HL-60/S4 treated with retinoic acid at 250 ng/mL for 4 days and 3 days (cell line): ENCODE measurements at regions not wholly inside any gene's neighbourhood (a gene's known extent, or its start where the extent isn't known, plus 50 kb on each side); places are given as distances from the start of the nearest gene placed in this dataset.

Experiments
- in situ Hi-C: fragments of 300-500 bp; cut with MboI; formaldehyde crosslinking; loops from 2 replicates; pipeline ENCODE4 v1.7.0; 2022; ENCODE audit warnings: low sequenced_read_pairs

DNA sequence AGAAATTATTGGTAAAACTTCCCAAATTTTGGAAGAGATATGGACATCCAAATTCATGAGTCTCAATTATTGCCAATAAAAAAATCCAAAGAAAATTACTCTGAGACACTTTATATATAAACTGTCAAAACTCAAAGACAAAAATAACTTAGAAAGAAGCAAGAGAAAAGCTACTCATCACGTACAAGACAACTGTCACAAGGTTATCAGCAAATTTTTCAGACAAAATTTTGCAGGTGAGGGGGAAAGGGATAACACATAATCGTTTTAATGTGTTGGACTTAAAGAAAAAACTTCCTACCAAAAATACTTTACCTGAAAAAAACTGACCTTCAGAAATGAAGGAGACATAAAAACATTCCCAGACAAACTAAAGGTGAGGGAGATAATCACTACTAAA lies 272.5 kb downstream of the THBS2 start:
- in situ Hi-C loops: no loop called here

DNA sequence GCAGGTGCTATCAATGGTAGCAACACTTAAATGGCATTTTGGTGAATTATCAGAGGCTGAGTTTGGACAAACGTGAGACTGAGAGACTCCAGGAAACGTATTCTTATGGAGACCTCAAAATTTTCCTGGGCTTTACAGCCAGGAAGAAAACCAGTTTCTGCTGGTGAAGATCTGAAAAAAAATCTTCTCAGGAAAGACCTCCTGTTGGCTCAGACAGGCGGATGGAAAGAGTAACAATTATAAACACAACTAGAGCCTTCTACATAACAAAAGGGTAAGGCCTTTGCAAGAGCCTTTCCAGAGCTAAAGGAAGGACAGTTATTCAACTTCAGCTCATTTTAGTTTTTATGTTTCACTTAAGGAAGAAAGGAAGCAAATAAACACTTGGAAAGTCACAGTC lies 274.4 kb downstream of the THBS2 start:
- in situ Hi-C loops: no loop called here

DNA sequence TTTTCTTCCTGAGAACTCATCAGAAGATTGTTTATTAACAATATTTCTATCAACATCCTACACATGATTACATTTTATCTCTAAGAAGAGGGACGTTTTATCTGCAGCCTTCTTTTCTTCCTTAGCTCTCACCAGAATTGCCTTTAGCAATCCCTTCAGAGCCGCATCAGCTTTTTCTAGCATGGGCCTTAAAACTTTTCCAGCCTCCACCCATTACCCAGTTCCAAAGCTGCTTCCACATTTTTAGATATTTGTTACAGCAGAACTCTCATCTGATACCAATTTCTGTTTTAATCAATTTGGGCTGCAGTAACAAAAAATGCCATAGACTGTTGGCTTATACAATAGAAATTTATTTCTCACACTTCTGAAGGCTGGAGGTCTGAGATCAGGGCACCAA lies 281.5 kb downstream of the THBS2 start:
- in situ Hi-C loops: no loop called here

DNA sequence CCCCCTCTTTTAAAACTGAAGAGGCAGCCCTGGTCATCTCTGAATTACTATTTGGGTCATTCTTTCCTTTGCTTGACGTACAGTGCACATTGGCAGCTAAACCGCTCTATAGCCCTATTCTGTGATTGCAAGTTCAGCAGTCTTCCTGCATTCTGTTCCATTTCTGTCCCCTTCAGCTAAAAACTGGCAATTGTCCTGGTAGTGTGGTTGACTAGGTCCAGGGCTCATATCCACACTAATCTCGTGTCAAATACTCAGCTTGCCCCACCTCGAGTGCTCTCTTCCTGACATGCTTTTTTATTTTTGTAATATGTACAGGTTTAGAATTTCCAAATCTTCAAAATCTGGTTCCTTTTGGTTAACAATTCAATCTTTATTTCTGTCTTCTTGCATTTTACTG lies 282.1 kb downstream of the THBS2 start:
- in situ Hi-C loops: no loop called here

DNA sequence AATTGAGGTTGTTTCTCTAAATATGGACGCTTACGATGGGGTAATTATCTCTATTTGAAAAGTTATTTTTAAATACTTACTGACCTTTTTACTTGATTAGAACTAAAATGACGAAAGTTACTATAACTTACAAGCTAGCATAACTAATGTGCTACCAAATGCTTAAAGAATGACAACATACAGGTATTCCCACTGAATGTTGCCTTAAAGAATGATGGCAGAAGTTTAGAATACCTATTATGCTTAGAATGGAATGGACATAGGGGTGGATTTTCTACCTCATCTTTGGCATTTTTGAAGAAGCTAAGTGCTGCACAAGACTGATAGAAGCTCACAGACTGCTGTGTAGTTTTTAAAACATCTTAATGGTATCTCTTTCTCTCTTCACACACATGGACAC lies 284.8 kb downstream of the THBS2 start:
- in situ Hi-C loops: no loop called here

DNA sequence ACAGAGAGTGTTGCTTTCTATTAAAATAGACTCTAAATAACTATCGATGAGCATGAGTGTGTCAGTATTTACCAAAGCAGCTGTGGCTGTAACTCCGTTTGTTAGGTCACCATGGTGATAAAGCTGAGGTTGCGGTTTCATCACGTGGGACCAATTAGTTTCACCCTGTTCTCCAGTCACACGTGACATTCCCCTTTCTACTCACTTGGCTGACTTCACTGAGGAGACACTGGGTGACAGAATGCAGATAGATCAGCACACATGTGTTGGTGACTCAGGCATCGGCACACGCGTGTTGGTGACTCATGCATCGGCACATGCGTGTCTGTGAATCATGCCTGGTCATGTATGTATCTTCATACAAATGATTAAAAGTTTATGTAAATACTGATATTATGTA lies 285.4 kb downstream of the THBS2 start:
- in situ Hi-C loops: no loop called here

DNA sequence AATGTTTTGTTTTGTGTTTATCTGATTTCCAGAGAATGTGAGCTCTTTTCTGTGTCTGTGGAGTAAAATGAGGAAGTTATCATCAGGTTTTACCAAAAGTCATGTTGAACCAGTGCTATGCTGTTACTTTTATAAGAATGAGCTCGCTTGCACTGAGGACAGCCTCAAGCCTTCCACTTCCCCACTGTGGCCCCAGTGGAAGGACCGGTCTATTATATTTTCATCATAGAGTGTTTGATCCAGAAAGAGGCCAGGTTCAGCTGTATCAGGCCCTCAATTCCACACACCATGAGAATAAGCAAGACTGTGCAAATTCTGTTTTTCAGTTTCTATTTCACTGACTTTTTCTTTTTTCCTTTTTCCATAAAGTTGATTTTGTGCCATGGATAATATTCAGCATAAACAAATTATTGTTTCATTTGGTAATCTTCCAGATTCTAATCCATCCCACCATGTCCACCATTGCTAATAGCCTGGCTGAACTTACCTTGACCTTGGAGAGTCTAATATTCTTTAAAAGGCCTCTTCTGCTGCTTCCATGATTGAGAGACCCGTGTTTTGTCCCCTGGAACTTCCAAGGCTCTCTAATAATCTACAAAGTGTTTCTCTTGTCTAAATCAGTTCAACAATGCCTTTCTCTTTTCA lies 286.2 kb downstream of the THBS2 start:
- in situ Hi-C loops: no loop called here

DNA sequence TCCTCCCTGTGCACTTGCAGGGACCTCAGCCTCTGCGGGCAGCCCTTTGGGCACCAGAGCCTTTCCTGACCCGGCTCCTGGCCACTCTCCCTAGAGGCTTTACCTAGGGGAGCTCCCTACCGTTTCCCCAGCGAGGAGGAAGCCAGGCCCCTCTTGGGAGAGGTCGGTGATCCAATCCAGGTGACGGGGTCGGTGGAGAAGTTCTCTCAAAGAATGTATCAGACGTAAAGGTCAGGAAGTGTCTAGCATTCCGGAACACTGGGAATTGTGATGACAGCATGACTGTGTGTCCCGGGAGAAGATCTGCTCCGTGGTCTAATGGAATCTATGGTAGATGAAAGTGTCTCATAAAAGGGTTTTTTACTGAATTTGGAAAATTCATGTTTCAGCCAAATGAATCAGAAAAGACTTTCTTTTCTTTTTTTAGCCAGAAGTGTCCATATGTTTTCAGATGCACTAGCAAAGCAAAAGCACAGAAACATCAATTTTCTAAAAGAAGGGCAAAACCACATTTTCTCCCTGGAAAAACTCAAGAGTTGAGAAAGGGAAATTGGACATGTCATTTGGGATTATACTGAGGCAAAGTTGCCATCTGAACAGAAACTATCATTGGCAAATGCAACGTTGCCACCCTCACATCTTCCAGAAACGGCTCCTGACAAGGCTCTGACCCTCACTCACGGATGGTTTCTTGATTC lies 289.4 kb downstream of the THBS2 start:
- in situ Hi-C loops: no loop called here

DNA sequence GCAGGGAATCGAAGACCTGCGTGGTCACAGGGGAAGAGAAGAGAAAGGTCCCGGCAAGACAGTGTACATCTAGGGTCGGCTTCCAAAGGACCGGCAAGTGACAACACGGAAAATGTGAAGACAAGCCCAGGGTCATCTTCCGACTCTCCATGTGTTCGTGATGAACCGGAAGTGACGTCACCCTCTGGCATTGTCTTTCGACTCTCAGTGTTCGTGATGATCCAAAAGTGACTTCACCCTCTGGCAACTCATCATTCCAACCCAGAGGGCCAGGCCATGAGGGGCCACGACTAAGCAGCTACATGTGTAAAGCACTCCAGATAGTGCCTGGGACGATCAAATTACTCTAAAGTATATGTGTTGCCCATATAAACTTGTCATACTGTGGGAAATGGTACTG lies 290.8 kb downstream of the THBS2 start:
- in situ Hi-C loops: no loop called here

DNA sequence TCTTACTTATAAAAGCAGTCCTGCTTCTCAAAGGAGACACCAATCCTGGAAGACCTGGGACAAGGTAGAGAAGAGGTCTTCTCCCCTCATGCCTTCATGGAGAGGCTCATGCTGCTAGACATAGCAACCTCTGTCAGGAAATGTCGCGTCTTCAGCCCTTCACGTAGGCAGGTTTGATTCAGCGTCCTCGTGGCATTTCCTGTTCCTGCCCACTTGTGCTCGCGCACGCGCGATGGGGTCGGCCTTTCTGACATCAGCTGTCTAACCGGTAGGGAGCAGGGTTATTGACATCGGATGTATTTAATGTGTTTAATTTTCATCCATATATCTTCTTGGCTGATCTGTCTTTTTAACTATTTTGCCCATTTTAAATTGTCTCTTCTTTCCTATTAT lies 292.4 kb downstream of the THBS2 start:
- in situ Hi-C loops: no loop called here

DNA sequence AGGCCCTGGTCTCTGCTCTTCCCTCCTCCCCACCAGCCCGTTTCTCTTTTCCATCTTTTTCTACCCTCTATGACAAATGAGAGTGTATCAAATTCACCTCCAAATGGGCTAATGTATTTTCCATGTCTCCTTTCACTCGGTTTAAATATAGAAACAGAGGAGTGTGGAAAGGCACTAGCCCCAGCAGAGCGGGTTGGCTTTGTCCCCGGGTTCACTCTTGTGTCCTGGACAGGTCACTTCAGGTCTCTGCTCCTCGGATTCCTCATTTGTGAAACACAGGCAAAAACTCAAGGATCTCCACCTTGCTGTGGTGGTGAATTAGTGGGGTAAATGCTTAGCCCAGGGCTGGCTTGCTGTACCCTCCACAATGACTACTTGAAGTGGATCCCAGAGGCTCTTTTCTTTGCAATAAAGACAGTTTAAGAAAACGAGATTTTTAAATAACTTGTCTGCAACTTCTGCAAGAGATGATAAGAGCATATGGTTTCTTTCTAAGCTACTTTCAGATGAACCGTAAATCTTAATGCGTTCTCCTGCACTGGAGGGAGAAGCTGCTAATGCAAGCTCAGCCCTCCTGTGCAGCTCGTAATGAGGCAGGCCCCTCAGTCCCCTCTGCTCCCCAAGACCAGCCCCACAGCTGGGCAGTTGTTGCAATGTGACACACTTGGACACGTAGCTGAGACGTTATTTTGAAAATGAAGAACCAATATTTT lies 292.9 kb downstream of the THBS2 start:
- in situ Hi-C loops: no loop called here

DNA sequence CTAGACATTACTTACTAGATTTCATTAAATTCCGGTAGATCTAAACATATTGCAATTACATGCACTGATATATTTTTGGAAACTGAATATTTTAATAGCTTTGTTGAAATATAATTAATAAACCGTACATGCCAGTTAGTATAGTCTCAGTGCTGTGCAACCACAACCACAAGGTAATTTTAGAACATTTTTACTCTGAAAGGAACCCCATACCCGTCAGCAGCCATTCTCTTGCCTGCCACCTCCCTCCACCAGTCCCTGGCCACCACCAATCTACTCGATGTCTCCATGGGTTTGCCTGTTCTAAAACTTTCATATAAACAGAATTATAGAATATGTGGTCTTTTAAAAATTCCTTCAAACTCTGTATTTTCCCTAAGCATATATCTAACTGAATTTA lies 293.9 kb downstream of the THBS2 start:
- in situ Hi-C loops: no loop called here

DNA sequence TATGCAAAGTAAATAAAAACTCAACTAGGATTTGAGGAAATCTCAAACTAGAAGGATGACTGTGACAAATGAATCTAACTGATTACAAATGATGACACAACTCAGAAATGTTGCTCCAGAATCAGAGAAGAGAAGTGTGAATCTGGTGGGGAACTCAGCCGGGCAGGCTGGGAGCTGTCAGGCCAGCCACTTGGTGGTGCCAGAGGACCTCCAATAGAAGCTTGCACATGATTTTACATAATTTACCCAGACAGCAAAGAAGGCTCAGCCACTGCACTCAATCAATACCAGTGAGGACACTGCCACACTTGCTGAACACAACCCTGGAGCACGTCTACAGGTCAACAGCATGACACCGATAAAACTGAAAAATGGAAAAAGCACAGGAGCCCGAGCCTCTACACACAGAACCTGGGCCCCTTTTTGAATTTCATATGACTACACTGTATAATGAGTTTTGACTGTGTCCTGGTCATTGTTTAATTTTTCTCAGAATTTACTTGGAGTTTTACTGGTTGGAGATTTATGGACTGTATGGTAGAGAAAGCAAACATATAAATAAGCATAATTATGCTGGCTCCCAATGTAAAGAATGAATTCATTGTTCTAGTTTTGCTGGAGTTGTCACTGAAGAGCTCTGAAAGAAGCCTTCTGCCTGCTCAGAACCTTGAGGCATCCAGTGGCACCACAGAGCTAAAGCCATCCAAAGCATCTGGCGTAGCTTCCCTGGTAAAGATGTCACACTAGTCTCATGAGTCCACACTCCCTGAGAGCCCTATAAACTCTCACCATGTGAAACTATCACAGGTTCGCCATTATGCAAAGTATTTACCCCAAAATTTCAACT lies 296.5 kb downstream of the THBS2 start:
- in situ Hi-C loops: no loop called here

DNA sequence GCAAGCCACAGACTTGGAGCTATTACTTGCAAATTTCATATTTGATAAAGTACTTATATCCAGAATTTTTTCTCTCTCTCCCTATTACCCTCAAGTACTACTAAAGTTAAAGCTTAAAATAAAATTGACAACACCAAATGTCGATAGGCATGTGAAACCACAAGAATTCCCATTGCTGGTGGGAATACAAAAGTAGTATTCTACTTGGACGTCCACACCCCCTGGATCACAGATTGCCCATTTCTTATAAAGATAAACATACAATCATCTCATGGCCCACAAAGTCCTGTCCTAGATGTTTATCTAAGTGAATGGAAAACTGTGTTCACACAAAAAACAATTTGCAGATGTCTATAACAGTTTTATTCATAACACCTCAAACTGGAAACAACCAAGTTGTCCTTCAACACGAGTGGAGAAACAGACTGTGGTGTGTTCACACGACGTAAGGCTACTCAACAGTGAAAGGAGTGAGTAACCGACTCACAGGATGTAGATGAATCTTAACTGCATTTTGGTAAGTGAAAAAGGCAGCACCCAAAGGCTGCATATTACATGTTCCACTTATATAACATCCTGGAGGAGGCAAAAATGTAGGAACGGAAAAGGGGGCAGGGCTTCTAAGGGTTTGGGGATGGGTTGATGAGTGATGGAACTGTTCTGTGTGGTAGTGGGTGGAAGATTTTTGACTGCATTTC lies 297.4 kb downstream of the THBS2 start:
- in situ Hi-C loops: no loop called here

DNA sequence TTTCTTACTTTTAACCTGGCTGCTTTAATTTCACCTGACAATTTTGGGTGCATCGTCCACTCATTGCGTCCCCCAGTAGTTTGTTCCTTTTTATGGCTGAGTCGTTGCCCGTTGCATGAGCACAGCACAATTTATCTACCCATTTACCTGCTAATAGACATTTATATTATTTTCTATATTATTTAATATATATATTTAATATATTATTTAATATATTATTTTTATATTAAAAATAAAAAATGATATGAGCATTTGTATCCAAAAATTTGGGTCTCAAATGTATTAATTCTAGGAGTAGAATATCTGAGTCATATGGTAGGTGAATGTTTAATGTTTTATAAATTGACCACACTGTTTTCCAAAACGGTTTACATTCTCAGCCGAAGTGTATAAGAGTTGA lies 300.2 kb downstream of the THBS2 start:
- in situ Hi-C loops: no loop called here

DNA sequence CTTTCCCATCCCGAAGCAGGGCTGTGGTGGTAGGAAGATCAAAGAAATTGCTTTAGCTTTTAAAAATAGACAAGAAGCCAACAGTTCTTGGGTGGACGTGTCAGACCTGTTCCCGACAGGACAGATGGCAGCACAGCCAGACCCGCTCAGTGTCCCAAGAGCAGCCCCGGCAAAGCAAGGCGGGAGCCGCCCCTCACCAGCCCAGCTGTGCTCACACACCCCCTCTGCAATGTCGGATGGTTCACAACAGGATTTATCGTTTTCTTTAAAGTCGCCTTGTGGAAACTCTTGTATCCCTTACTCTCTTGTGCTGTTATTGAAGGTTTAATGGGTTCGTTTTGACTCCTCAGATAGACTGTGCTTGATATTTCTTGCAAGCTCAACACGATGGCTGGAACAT lies 302.4 kb downstream of the THBS2 start:
- in situ Hi-C loops: no loop called here

DNA sequence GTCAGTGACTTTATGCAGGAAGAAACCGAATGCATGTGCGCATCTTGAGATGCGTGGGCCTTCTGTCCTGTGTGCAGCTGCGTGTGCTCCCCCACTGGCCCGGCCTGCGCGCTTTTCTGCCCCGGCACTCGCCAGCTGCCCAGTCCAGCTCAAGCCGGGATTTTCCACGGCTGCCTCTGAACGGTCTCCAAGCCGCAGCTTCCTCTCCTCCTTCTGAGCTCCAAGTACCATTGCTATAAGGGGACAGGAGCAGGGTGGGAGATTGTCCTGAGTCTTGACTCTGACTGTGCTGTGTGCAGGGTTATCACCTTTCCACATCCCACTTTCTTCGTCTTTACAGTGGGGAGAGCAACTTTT lies 302.8 kb downstream of the THBS2 start:
- in situ Hi-C loops: no loop called here

DNA sequence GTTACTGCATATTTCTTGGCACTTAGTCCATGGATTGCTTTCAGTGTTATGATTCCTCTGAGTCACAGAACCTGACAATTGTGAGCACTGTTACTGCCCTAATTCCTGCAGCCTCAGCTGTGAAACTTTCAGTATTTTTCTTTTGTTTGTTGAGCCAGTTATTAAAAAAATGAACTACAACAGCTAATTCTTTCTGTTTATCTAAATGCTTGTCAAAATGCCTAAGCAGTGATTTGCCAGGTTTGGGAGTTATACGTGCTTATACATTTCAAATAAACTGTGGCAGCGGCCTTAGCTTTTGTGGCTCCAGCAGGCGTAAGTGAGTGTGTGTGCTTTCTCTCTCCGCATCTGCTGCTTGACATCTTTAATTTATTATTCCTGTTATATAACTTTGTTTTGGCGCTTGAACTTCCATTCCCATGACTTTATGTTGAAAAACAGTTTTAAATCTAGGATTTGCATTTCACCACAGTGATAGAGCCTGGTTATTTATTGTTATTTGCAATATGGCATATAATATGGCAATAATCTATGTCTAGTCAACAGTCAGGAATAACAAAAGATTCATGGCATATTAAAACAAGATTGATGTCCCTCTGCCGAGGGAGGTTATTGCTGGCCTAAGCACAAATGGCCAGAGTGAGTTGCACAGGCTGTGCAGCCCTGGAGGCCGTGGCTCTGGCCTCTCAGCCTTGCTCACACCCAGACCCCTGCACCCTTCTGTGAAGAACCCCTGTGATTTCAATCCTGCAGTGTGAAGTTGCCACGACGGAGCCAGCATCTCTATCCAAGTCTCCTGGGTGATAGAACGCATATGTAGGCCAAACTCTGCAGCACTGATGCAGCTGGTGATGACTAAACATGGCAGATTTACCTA lies 303.4 kb downstream of the THBS2 start:
- in situ Hi-C loops: no loop called here

DNA sequence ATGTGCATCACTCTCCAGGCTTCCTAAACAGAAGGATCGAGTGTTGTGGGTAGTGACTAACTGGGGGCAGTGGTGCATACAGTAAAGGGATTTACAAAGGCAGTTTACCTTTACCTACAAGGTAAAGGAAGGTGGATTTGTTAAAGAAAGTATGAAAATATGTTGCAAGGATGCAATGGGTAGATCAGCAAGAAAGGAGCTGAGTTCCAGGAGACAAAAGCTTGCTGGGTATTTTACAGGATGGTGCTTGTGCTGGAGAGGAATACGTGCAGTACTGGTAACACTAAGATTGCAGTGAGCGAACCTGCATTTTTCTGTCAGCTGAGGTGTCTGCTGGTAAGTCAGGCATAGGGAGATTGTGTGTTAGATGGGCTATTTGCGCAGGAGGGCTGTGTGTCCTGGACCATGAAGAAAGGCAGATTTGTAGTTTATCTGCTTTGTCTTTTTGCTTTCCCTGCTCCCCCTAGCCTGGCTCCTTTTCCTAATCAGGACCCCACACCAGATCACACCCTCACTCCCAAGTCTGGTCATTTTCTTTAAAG lies 304.6 kb downstream of the THBS2 start:
- in situ Hi-C loops: no loop called here

DNA sequence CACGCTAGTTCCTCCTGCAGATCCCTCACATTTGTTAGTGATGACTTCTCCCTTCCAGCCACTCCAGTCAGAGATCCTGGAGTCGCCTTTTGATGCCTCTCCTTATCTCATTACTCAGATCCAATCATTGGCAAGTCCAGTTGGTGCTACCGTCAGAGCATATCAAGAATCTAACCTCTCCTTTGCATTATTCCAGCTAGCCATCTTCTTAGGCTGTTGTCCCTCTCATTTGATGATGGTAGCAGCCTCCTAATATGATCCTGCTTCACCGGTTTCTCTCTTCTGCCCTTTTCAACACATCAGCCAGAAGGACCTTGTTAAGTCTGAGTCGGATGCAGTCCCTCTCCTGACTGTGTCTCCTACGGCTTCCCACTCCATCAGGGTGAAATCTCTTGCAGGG lies 305.6 kb downstream of the THBS2 start:
- in situ Hi-C loops: no loop called here
